ENCODE measurements at regions not wholly inside any gene's neighbourhood (a gene's known extent, or its start where the extent isn't known, plus 50 kb on each side); places are given as distances from the start of the nearest gene placed in this dataset.

DNA sequence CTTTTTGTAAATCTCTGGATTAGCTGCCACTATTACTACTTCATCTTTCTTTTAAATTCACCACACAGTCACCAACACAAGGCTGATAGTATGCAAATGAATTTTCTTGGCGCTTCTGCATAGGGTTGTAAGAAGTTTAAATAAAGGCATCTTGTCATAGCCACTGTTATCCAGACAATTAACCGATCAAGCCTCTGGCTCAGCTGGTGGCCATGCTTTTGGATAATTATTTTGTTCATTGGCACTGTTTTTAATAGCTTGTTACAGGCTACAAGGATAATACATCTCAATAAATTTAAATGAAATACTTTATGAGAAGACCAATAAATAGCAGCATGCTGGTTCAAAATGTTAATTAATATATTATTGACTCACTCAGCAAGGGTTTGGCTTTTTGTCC lies 1261.0 kb downstream of the FAM181B start:
- DNase-seq (ENCODE audit: low spot score): no peak
- H3K9me3 ChIP-seq (ENCODE audit: low read depth): no peaks in the 10 kb centered on the region
- H3K4me3 Mint-ChIP-seq: no peak overlapping the region
- H3K79me2 ChIP-seq (ENCODE audit: low read depth): no peaks in the 10 kb centered on the region
- no peaks in the 10 kb centered on the region for H4K20me1 ChIP-seq (ENCODE audit: low read depth)
- H3K9ac ChIP-seq: no peak overlapping the region
- TF ChIP-seq EZH2phosphoT487 (IDR thresholded peaks at IDR 0.05) (no peak), CTCF (IDR thresholded peaks at IDR 0.05) (no peak), EZH2 (IDR thresholded peaks at IDR 0.05) (no peak)
- H3K27ac Mint-ChIP-seq: no peak overlapping the region
- no peaks in the 10 kb centered on the region for H3K9me3 Mint-ChIP-seq
- no peaks in the 10 kb centered on the region for H3K36me3 Mint-ChIP-seq
- no peak overlapping the region for H3K27ac ChIP-seq
- peaks cover 2% of the 10 kb centered on the region for H3K27me3 Mint-ChIP-seq (ENCODE audit: insufficient read depth, low read depth)
- H3K4me3 ChIP-seq: no peak overlapping the region
- no peaks in the 10 kb centered on the region for H3K36me3 ChIP-seq
- no peaks in the 10 kb centered on the region for H3K27me3 ChIP-seq
- no peaks in the 10 kb centered on the region for H3F3A ChIP-seq (ENCODE audit: low read depth)
- no peak overlapping the region for H2AFZ ChIP-seq (replicated peaks)
- no peaks in the 10 kb centered on the region for H3K4me1 ChIP-seq
- H3K4me1 Mint-ChIP-seq: no peaks in the 10 kb centered on the region
- no peak overlapping the region for H3K4me2 ChIP-seq

DNA sequence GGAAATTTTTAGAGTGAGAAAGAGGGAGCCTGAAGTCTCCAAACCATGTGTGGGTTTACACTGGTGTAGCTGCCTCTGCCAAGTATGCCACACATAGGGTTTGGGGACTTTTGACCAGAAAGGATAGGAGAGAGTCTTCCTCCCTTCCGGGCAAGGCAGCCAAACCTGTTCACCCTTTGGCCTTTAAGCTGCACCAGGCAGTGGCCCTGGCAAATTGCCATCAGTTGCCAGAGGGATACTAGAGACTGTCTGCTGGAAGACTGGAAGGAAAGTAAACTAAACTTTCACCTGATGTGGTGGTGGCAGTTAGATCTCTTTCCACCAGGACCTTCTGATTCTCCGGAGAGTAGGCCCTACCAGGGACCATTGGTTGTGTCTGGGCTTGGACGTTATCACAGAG lies 1263.2 kb downstream of the FAM181B start:
- TF ChIP-seq EZH2phosphoT487 (IDR thresholded peaks at IDR 0.05) (no peak), EZH2 (IDR thresholded peaks at IDR 0.05) (no peak), CTCF (IDR thresholded peaks at IDR 0.05) (no peak)
- peaks cover 2% of the 10 kb centered on the region for H3K27me3 Mint-ChIP-seq (ENCODE audit: insufficient read depth, low read depth)
- Histone ChIP-seq H3F3A (ENCODE audit: low read depth) (no peaks in the 10 kb centered on the region), H3K9ac (no peak overlapping the region), H4K20me1 (ENCODE audit: low read depth) (no peaks in the 10 kb centered on the region), H3K4me3 (no peak overlapping the region), H3K27me3 (no peaks in the 10 kb centered on the region), H3K4me1 (no peaks in the 10 kb centered on the region), H2AFZ (replicated peaks) (no peak overlapping the region), H3K9me3 (ENCODE audit: low read depth) (no peaks in the 10 kb centered on the region), H3K27ac (no peak overlapping the region), H3K36me3 (no peaks in the 10 kb centered on the region), H3K79me2 (ENCODE audit: low read depth) (no peaks in the 10 kb centered on the region), H3K4me2 (no peak overlapping the region)
- no peaks in the 10 kb centered on the region for H3K4me1 Mint-ChIP-seq
- no peaks in the 10 kb centered on the region for H3K9me3 Mint-ChIP-seq
- no peak for DNase-seq (ENCODE audit: low spot score)
- H3K27ac Mint-ChIP-seq: no peak overlapping the region
- H3K36me3 Mint-ChIP-seq: no peaks in the 10 kb centered on the region
- no peak overlapping the region for H3K4me3 Mint-ChIP-seq

DNA sequence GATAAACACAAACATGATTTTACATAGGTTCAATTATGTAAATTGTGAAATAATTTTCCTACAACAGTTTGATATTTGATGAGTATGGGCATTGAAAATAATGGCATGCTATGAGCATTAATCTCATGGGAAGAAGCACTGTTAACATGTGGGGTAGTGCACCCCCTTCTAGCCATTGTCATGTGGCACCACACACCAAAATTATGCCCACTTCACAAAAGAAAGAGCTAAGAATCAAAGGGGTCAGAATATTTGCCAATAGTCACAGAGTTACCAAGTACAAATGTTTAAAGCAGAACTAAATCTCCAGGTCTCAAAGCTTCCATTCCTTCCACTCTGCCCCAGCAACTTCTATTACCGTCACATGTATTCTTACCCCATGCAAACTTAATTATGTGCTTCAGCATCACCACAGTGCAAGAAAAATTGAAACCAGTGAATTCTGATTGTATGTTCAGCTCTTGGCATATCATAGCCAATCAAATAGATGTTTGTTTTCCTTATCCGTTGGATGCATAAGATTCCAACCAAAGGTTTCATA lies 1273.8 kb downstream of the FAM181B start:
- Histone ChIP-seq H3K79me2 (ENCODE audit: low read depth) (no peaks in the 10 kb centered on the region), H3K4me2 (no peak overlapping the region), H3K9me3 (ENCODE audit: low read depth) (no peaks in the 10 kb centered on the region), H3K27me3 (no peaks in the 10 kb centered on the region), H3K4me1 (no peaks in the 10 kb centered on the region), H3K9ac (no peak overlapping the region), H3K27ac (no peak overlapping the region), H2AFZ (replicated peaks) (no peak overlapping the region), H4K20me1 (ENCODE audit: low read depth) (no peaks in the 10 kb centered on the region), H3K36me3 (no peaks in the 10 kb centered on the region), H3F3A (ENCODE audit: low read depth) (no peaks in the 10 kb centered on the region), H3K4me3 (no peak overlapping the region)
- Mint-ChIP-seq H3K9me3 (no peaks in the 10 kb centered on the region), H3K27ac (no peak overlapping the region), H3K4me3 (no peak overlapping the region), H3K4me1 (no peaks in the 10 kb centered on the region), H3K36me3 (no peaks in the 10 kb centered on the region), H3K27me3 (ENCODE audit: insufficient read depth, low read depth) (no peaks in the 10 kb centered on the region)
- no peak for TF ChIP-seq EZH2 (IDR thresholded peaks at IDR 0.05)
- TF ChIP-seq EZH2phosphoT487 (IDR thresholded peaks at IDR 0.05): no peak
- no peak for DNase-seq (ENCODE audit: low spot score)

GRCh38 chr11:81449588-81450156 lies 1284.0 kb downstream of the FAM181B start:
- Mint-ChIP-seq H3K27ac (no peak overlapping the region), H3K9me3 (no peaks in the 10 kb centered on the region), H3K36me3 (no peaks in the 10 kb centered on the region), H3K4me3 (no peak overlapping the region), H3K27me3 (ENCODE audit: insufficient read depth, low read depth) (no peaks in the 10 kb centered on the region), H3K4me1 (no peaks in the 10 kb centered on the region)
- Histone ChIP-seq H3K79me2 (ENCODE audit: low read depth) (no peaks in the 10 kb centered on the region), H3K27ac (no peak overlapping the region), H3K4me2 (no peak overlapping the region), H4K20me1 (ENCODE audit: low read depth) (no peaks in the 10 kb centered on the region), H2AFZ (replicated peaks) (no peak overlapping the region), H3K4me3 (no peak overlapping the region), H3K4me1 (no peaks in the 10 kb centered on the region), H3K36me3 (no peaks in the 10 kb centered on the region), H3K9me3 (ENCODE audit: low read depth) (no peaks in the 10 kb centered on the region), H3K27me3 (no peaks in the 10 kb centered on the region), H3K9ac (no peak overlapping the region), H3F3A (ENCODE audit: low read depth) (no peaks in the 10 kb centered on the region)
- no peak for DNase-seq (ENCODE audit: low spot score)
- TF ChIP-seq EZH2 (IDR thresholded peaks at IDR 0.05) (no peak), CTCF (IDR thresholded peaks at IDR 0.05) (no peak), EZH2phosphoT487 (IDR thresholded peaks at IDR 0.05) (no peak)

Measured in neural progenitor cell (in vitro differentiated cells).